ENCODE measurements at regions not wholly inside any gene's neighbourhood (a gene's known extent, or its start where the extent isn't known, plus 50 kb on each side); places are given as distances from the start of the nearest gene placed in this dataset.

GRCh38 chr11:128346804-128347203, 240.6 kb downstream of the ETS1 start:
- no peak for TF ChIP-seq CTCF (conservative IDR thresholded peaks at IDR 0.05; ENCODE audit: low read depth in 2 of 2)
- no peak for TF ChIP-seq POLR2AphosphoS5 (IDR thresholded peaks at IDR 0.05; ENCODE audit: low read depth)
- TF ChIP-seq EZH2 (IDR thresholded peaks at IDR 0.05; ENCODE audit: low read depth, unreplicated experiment): no peak
- no peak for TF ChIP-seq EZH2phosphoT487 (IDR thresholded peaks at IDR 0.05; ENCODE audit: unreplicated experiment)
- no peak for TF ChIP-seq REST (IDR thresholded peaks at IDR 0.05; ENCODE audit: unreplicated experiment)
- TF ChIP-seq ZNF114 (CRISPR knock-in tag; IDR thresholded peaks at IDR 0.05): no peak
- no peak for TF ChIP-seq JUNB (IDR thresholded peaks at IDR 0.05; ENCODE audit: unreplicated experiment)
- no peak for TF ChIP-seq CREB1 (CRISPR knock-in tag; IDR thresholded peaks at IDR 0.05; ENCODE audit: low read depth)
- TF ChIP-seq ZNF462 (CRISPR knock-in tag; IDR thresholded peaks at IDR 0.05): no peak
- no peak for TF ChIP-seq ETS1 (IDR thresholded peaks at IDR 0.05)
- TF ChIP-seq NANOG (IDR thresholded peaks at IDR 0.05; ENCODE audit: borderline replicate concordance): no peak
- TF ChIP-seq ZNF331 (CRISPR knock-in tag; IDR thresholded peaks at IDR 0.05; ENCODE audit: low read depth): no peak

Measured in GM23338 (cell line).